ENCODE measurements at regions not wholly inside any gene's neighbourhood (a gene's known extent, or its start where the extent isn't known, plus 50 kb on each side); places are given as distances from the start of the nearest gene placed in this dataset.
A peak's percentile ranks its signal among the peaks of the same experiment; 100 is the strongest.

DNA sequence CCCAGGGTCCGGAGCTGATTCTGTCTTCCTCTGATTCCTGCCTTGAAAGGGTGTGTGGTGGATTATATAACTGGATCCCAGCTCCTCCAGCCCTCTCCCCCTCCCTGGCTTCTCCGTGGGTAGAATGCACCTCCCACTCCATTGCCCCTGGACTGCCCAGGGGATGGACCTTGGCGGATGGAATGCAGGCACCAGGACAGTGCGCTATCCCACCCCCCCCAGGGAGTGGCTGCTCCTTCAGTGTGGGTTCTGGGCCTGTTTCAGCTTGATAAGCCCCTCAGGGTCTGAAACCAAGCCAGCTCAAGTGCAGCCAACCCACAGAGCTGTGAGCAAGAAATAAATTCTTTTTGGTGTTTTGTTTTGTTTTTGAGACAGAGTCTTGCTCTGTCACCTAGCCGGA, 112.4 kb upstream of the TMEM132D start:
- TF ChIP-seq, protein P1, sequence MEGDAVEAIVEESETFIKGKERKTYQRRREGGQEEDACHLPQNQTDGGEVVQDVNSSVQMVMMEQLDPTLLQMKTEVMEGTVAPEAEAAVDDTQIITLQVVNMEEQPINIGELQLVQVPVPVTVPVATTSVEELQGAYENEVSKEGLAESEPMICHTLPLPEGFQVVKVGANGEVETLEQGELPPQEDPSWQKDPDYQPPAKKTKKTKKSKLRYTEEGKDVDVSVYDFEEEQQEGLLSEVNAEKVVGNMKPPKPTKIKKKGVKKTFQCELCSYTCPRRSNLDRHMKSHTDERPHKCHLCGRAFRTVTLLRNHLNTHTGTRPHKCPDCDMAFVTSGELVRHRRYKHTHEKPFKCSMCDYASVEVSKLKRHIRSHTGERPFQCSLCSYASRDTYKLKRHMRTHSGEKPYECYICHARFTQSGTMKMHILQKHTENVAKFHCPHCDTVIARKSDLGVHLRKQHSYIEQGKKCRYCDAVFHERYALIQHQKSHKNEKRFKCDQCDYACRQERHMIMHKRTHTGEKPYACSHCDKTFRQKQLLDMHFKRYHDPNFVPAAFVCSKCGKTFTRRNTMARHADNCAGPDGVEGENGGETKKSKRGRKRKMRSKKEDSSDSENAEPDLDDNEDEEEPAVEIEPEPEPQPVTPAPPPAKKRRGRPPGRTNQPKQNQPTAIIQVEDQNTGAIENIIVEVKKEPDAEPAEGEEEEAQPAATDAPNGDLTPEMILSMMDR (IDR thresholded peaks at IDR 0.05; ENCODE audit: insufficient read depth, low read depth, low read length, missing control alignments): no peak
- H3K4me3 ChIP-seq (ENCODE audit: low read depth, low read length): no peak overlapping the region
- DNase-seq (ENCODE audit: low read depth): no peak

GRCh38 chr12:130016986-130017385, 113.2 kb upstream of the TMEM132D start:
- TF ChIP-seq, protein P1 (IDR thresholded peaks at IDR 0.05; ENCODE audit: insufficient read depth, low read depth, low read length, missing control alignments): no peak
- no peak for DNase-seq (ENCODE audit: low read depth)
- H3K4me3 ChIP-seq (ENCODE audit: low read depth, low read length): no peak overlapping the region

DNA sequence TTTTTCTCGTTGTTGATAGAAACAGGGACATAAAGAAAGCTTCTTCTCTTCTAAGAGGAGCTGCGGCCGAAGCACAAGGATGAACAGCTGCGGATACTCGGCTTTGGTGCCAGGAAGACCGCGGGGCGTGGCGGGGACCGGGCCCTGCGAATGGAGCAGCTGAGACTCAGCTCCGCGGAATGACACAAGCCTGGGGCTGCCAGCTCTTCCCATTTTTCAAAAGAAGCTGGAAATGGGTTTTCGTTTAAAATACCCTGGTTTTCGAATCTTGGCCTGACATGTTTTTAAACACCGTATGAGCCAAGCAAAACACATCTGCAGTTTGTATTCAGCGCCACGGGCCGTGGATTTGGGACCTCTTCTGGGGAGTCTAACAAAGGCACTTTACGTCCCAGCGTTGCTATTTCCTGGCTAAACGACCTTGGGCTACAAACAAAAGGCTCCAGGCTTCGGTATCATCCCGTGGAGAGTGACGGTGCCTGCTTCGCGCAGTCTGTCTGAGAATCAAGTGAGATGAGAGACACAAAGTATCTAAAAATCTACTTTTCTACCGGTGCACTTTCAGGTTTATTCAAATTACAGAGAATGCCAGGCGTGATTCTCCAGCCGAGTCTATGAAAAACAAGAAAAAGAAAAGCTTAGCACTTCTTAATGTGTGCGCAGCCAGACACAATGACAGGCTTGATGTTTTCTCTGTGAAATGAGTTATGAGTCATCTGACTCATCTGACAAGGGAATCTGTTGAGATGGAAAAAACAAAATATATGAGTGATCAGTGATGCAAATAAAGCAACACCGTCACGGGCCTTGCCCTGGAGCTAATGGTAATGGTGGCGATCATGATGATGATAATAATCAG, 114.0 kb upstream of the TMEM132D start:
- TF ChIP-seq, protein P1 (IDR thresholded peaks at IDR 0.05; ENCODE audit: insufficient read depth, low read depth, low read length, missing control alignments): no peak
- no peak overlapping the region for H3K4me3 ChIP-seq (ENCODE audit: low read depth, low read length)
- DNase-seq (ENCODE audit: low read depth): no peak

- TF ChIP-seq, protein P1 (IDR thresholded peaks at IDR 0.05; ENCODE audit: insufficient read depth, low read depth, low read length, missing control alignments): no peak
- DNase-seq (ENCODE audit: low read depth): no peak
- no peak overlapping the region for H3K4me3 ChIP-seq (ENCODE audit: low read depth, low read length)
Observed at GRCh38 chr12:130018614-130019013, 114.8 kb upstream of the TMEM132D start.

- H3K4me3 ChIP-seq (ENCODE audit: low read depth, low read length): no peak overlapping the region
- peak; percentile 39 for DNase-seq (ENCODE audit: low read depth)
- TF ChIP-seq, protein P1 (IDR thresholded peaks at IDR 0.05; ENCODE audit: insufficient read depth, low read depth, low read length, missing control alignments): peak; percentile 68
Observed at GRCh38 chr12:130026608-130027176, 122.9 kb upstream of the TMEM132D start.

GRCh38 chr12:130027798-130028197, 124.0 kb upstream of the TMEM132D start:
- no peak for DNase-seq (ENCODE audit: low read depth)
- no peak overlapping the region for H3K4me3 ChIP-seq (ENCODE audit: low read depth, low read length)
- TF ChIP-seq, protein P1 (IDR thresholded peaks at IDR 0.05; ENCODE audit: insufficient read depth, low read depth, low read length, missing control alignments): no peak
